Adrenal gland (tissue), 9 donors: ENCODE measurements at regions not wholly inside any gene's neighbourhood (a gene's known extent, or its start where the extent isn't known, plus 50 kb on each side); places are given as distances from the start of the nearest gene placed in this dataset.
"Not testable (repeated sequence)": the region's sequence is repeated elsewhere in the genome, so short reads cannot be mapped to it uniquely, and the experiment has no call there.

Experiments used
- DNase-seq, 7 donors: peaks; one replicate each; pipeline ENCODE4 v3.0.0-alpha.2; 2019 to 2020
- H3K27ac ChIP-seq, 5 donors: fragments of 200-600 bp; sonication (generic) in 4 of 5; 1 replicate in 3 of 5; 2 replicates in 2 of 5; pipeline versions ENCODE4 v1.5.1 to v1.8.0; 2016 to 2020; ENCODE audit warnings: mild to moderate bottlenecking in 1 of 5
- H3K27me3 ChIP-seq: fragments of 200-600 bp; 2 replicates; pipeline ENCODE4 v1.8.0; 2021
- H3K36me3 ChIP-seq, 2 donors: fragments of 200-600 bp; replicated peaks in 1 of 2; 1 replicate in 1 of 2; 2 replicates in 1 of 2; pipeline versions ENCODE4 v1.5.1 to v1.8.0; 2018 to 2022
- H3K4me1 ChIP-seq, 2 donors: fragments of 200-600 bp; replicated peaks in 1 of 2; 1 replicate in 1 of 2; 2 replicates in 1 of 2; pipeline versions ENCODE4 v1.5.1 to v1.8.0; 2018 to 2021
- H3K4me3 ChIP-seq, 4 donors: fragments of 200-600 bp; sonication (generic) in 3 of 4; one replicate each; pipeline ENCODE4 v1.5.1; 2016 to 2018
- H3K9me3 ChIP-seq, 3 donors: fragments of 200-600 bp; sonication (generic) in 1 of 3; replicated peaks in 1 of 3; 1 replicate in 2 of 3; 2 replicates in 1 of 3; pipeline versions ENCODE4 v1.5.1 to v1.8.0; 2016 to 2021
- CTCF ChIP-seq, 6 experiments: fragments of 450-650 bp in 4 of 6; fragments of 200-600 bp in 2 of 6; sonication (generic) in 1 of 6; IDR thresholded peaks; 1 replicate in 5 of 6; 2 replicates in 1 of 6; pipeline versions ENCODE4 v1.5.1 to v1.8.0; 2016 to 2021; ENCODE audit warnings: antibody characterized with exemption in 6 of 6, mild to moderate bottlenecking in 2 of 6, moderate library complexity in 1 of 6
- POLR2A ChIP-seq, 2 donors: fragments of 450-650 bp; IDR thresholded peaks; one replicate each; pipeline ENCODE4 v1.6.1; 2017; ENCODE audit warnings: antibody characterized with exemption in 2 of 2, mild to moderate bottlenecking in 2 of 2, moderate library complexity in 1 of 2
- WGBS, 4 donors: extraction: QIAGEN DNeasy Blood & Tissue Kit in 2 of 4; methylation state at CpG; one replicate each; pipeline versions ENCODE4 v1.1.5 to v1.1.7; 2013 to 2017; 5-methylcytosine and 5-hydroxymethylcytosine counted together
- intact Hi-C, 2 donors: fragments of 100-400 bp; cut with DNase I; formaldehyde crosslinking; loops; one replicate each; pipeline versions ENCODE4 v1.14.1 to v1.15.0; 2022 to 2023
- donor health status: healthy with polysubstance abuse.
- donor health status: Bipolar disorder and iron deficiency.
- donor health status: DM: yes; HTN: yes; CAD: no.
- donor health status: DM: no; HTN: no; CAD: no.
- donor health status: DM: no; HTN: no; CAD: no.

- 21 to 69% (median 40%) methylated on average over 1 of the region's 1 CpG for WGBS, 4 donors
- DNase-seq = no peak
- H3K4me1 ChIP-seq = no peaks in the 10 kb centered on the region
- TF ChIP-seq CTCF (IDR thresholded peaks at IDR 0.05) = no peak
- TF ChIP-seq POLR2A (IDR thresholded peaks at IDR 0.05) = no peak
- no peak overlapping the region for H3K4me3 ChIP-seq
- intact Hi-C loops = no loop called here
- no peaks in the 10 kb centered on the region for H3K36me3 ChIP-seq
- H3K27me3 ChIP-seq = no peaks in the 10 kb centered on the region
- H3K9me3 ChIP-seq = no peaks in the 10 kb centered on the region
- no peak overlapping the region for H3K27ac ChIP-seq
These were observed 671.3 kb downstream of the MAFB start for GRCh38 chr20:40017765-40018164.

GRCh38 chr20:40016890-40017289 is 672.1 kb downstream of the MAFB start:
- TF ChIP-seq CTCF (IDR thresholded peaks at IDR 0.05) (no peak), POLR2A (IDR thresholded peaks at IDR 0.05) (no peak)
- WGBS, 4 donors = 79 to 86% (median 83%) methylated on average over 4 of the region's 4 CpGs
- no peak for DNase-seq
- Histone ChIP-seq H3K4me1 (no peaks in the 10 kb centered on the region), H3K36me3 (no peaks in the 10 kb centered on the region), H3K27me3 (no peaks in the 10 kb centered on the region), H3K27ac (no peak overlapping the region), H3K9me3 (no peaks in the 10 kb centered on the region), H3K4me3 (no peak overlapping the region)
- intact Hi-C loops = no loop called here

- Histone ChIP-seq H3K4me1 (no peaks in the 10 kb centered on the region), H3K36me3 (no peaks in the 10 kb centered on the region), H3K4me3 (no peak overlapping the region), H3K9me3 (no peaks in the 10 kb centered on the region), H3K27ac (no peak overlapping the region), H3K27me3 (no peaks in the 10 kb centered on the region)
- DNase-seq = no peak
- intact Hi-C loops = no loop called here
- WGBS, 4 donors = 38 to 88% (median 57%) methylated on average over 1 of the region's 1 CpG
- TF ChIP-seq CTCF (IDR thresholded peaks at IDR 0.05) (no peak), POLR2A (IDR thresholded peaks at IDR 0.05) (no peak)
These were observed 672.6 kb downstream of the MAFB start for GRCh38 chr20:40016392-40016791.

GRCh38 chr20:40012026-40012425 is 677.0 kb downstream of the MAFB start:
- H3K4me3 ChIP-seq, H3K36me3 ChIP-seq, H3K4me1 ChIP-seq, intact Hi-C loops, DNase-seq, H3K27me3 ChIP-seq, H3K9me3 ChIP-seq, H3K27ac ChIP-seq: not testable (repeated sequence)
- WGBS, 4 donors = 71 to 94% (median 80%) methylated on average over 4 to 5 of the region's 5 CpGs

- Histone ChIP-seq H3K27me3 (no peaks in the 10 kb centered on the region), H3K9me3 (peaks cover 0 to 10% (median 0%) of the 10 kb centered on the region in 3 donors), H3K4me3 (no peak overlapping the region), H3K4me1 (no peaks in the 10 kb centered on the region), H3K27ac (no peak overlapping the region), H3K36me3 (no peaks in the 10 kb centered on the region)
- 73 to 76% (median 74%) methylated on average over 2 of the region's 2 CpGs for WGBS, 4 donors
- no peak for TF ChIP-seq CTCF (IDR thresholded peaks at IDR 0.05)
- no peak for TF ChIP-seq POLR2A (IDR thresholded peaks at IDR 0.05)
- DNase-seq = peak in 1 of 7 donors; percentile 14
- intact Hi-C loops = no loop called here
These were observed 678.6 kb downstream of the MAFB start for GRCh38 chr20:40010483-40010882.
